Fibroblast of villous mesenchyme (primary cell): ENCODE measurements at regions not wholly inside any gene's neighbourhood (a gene's known extent, or its start where the extent isn't known, plus 50 kb on each side); places are given as distances from the start of the nearest gene placed in this dataset.

Experiments used
- DNase-seq: peaks from one replicate; pipeline ENCODE4 v3.0.0-alpha.2; 2010; ENCODE audit warnings: low read depth
- H3K4me3 ChIP-seq: 2 replicates; pipeline ENCODE4 v1.5.1; 2011; ENCODE audit warnings: low read depth, mild to moderate bottlenecking, low read length
- TF ChIP-seq, protein P1 (sequence below): IDR thresholded peaks from 2 replicates; pipeline ENCODE4 v1.5.1; 2012; ENCODE audit warnings: low read depth, mild to moderate bottlenecking, low read length; ENCODE audit not compliant: insufficient read depth

DNA sequence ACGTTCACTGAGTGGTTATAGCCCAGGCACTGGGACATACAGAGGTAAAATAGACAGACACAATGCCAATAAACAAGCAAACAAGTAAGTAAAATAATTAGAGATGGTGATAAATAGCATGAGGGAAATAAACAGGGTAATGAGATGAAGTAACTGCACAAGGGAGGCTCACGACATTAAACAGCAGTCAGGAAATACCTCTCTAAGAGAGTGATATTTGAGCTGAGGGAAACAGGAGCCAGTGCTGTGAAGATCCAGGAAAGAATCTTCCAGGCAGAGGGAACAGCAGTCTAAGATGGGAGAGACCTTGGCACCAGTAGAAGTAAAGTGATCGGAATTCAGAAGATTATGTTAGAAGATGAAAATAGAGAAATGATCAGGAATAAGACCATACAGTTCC, 279.4 kb downstream of the HINT1 start:
- no peak overlapping the region for H3K4me3 ChIP-seq
- TF ChIP-seq, protein P1, sequence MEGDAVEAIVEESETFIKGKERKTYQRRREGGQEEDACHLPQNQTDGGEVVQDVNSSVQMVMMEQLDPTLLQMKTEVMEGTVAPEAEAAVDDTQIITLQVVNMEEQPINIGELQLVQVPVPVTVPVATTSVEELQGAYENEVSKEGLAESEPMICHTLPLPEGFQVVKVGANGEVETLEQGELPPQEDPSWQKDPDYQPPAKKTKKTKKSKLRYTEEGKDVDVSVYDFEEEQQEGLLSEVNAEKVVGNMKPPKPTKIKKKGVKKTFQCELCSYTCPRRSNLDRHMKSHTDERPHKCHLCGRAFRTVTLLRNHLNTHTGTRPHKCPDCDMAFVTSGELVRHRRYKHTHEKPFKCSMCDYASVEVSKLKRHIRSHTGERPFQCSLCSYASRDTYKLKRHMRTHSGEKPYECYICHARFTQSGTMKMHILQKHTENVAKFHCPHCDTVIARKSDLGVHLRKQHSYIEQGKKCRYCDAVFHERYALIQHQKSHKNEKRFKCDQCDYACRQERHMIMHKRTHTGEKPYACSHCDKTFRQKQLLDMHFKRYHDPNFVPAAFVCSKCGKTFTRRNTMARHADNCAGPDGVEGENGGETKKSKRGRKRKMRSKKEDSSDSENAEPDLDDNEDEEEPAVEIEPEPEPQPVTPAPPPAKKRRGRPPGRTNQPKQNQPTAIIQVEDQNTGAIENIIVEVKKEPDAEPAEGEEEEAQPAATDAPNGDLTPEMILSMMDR: no peak
- DNase-seq: peak; percentile 3

DNA sequence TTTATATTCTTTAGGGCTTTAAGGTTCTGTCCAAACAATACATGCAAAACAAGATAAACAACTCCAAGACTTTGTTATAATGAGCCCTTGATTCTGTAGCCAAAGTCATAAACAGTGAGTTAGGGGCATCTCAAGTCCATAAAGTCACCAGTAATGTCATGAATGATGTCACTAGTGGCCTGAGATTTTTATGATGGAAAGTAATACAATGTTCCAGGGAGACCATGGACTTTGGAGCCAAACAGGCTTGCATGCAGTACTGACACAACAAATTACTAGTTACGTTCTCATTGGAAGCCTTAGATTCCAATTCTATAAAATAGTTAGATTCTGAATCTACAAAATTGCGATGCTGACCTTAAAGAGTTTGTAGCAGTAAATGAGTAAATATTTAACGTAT, 280.0 kb downstream of the HINT1 start:
- DNase-seq: no peak
- no peak overlapping the region for H3K4me3 ChIP-seq
- TF ChIP-seq, protein P1: no peak

DNA sequence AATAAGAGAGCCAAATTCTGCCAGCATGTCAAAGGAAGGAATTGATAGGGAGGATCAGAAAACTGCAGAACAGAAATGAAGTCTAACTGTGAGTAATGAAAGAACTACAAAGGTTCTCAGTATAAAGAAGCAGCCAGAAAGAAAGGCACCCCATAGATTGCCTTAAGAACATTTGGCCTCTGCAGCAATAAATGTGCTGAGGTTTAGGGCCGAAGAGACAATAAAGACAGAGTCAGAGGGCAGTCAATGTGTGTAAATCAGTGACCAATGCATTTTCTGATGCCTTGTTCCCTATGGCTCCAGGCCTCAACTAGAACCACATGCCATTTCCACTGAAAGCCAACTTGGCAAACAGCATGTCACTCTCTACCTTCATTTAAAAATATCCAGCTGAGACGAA, 281.0 kb downstream of the HINT1 start:
- DNase-seq: no peak
- TF ChIP-seq, protein P1: no peak
- H3K4me3 ChIP-seq: no peak overlapping the region

DNA sequence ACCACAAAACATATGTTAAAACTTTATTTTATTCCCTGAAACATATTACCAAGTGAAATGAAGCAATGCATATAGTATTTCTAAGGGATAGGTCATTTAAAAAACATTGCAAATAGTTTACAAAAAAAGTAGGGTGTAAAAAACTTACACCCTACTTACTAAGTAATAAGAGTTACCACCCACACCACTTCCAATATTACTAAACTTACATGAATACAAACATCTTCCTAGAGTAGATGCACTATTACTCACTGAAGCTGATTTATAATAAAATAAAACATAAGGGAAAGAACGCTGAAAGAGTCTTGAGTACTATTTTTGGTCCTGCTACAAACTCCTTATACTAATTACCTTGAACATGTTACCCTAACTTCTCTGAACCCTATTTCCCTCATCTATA, 289.4 kb downstream of the HINT1 start:
- no peak for DNase-seq
- TF ChIP-seq, protein P1: no peak

DNA sequence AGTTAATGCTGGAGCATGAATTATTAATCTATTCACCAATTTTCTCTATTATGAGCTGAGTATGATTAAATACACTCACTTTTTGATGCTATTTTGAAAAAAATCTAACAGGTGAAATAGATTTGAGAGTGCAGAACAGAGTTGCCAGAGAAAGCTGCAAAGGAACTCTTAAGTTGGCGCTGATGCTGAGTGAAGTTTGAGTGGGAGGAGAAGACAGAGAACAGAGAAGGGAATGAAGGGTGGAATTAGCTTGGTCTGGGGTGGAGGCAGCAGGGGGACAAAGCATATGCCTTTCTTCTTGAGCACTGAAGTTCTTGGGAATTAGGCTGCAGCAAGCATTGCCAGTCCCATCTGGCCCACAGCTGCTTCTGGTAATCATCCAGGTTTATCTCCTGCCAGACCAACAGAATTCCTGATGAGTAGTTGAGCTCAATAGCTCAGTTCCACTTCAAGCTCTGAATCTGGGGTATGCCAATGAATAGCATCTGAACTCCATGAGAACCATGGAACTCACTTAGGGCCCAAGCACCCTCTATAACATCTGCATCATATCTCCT, 290.1 kb downstream of the HINT1 start:
- TF ChIP-seq, protein P1: no peak
- no peak for DNase-seq
- H3K4me3 ChIP-seq: no peak overlapping the region

More for the DNA sequence above, 289.4 kb downstream of the HINT1 start:
- no peak overlapping the region for H3K4me3 ChIP-seq

DNA sequence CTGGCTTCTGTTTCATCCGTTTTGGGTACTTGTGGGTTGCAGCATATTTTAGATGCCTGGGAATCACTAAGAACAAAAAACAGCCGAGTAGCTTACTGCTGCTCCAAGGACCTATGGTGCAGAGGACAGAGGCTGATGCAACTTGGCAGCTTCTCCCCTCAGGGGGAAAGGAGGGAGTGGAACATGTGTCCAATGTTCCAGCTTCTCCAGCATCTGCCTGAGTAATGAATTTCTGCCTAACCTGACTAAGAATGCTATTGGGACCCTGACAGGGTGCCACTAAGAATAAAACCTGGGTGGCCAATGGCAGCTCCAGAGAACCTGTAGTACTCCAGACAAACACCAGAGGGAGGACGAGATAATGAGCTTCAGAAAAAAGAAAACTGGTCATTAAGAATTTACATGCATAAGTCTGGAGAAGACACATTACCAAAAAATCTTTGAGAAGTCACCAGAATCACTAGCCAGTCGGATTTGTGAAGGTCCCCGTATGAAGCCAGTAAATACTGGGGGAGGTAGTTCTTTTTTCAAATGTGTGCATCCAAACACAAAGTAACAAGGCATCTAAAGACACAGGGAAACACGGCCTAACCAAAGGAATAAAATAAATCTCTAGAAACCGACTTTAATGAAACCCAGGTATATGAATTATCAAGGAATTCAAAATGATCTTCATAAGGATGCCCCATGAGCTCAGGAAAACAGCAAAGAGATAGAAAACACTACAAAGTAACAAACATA, 293.5 kb downstream of the HINT1 start:
- TF ChIP-seq, protein P1: peak; percentile 74
- DNase-seq: peak; percentile 37
- H3K4me3 ChIP-seq: no peak overlapping the region
